GM06990 (cell line): ENCODE measurements at regions not wholly inside any gene's neighbourhood (a gene's known extent, or its start where the extent isn't known, plus 50 kb on each side); places are given as distances from the start of the nearest gene placed in this dataset.

Experiments
- DNase-seq: peaks from one replicate; pipeline ENCODE4 v3.0.0-alpha.2; 2011; ENCODE audit not compliant: insufficient read length; ENCODE audit errors: extremely low read depth
- H3K27me3 ChIP-seq: replicated peaks from 2 replicates; pipeline ENCODE4 v1.6.0; 2011; ENCODE audit warnings: low read length; ENCODE audit not compliant: control insufficient read depth, insufficient read depth
- H3K36me3 ChIP-seq: 2 replicates; pipeline ENCODE4 v1.5.1; 2011; ENCODE audit warnings: low read length; ENCODE audit not compliant: control insufficient read depth, insufficient read depth
- H3K4me3 ChIP-seq: replicated peaks from 2 replicates; pipeline ENCODE4 v1.5.1; 2011; ENCODE audit warnings: low read depth, mild to moderate bottlenecking, control low read depth, low read length
- TF ChIP-seq, protein P1 (sequence below): IDR thresholded peaks from 2 replicates; pipeline ENCODE4 v1.5.1; 2011; ENCODE audit warnings: low read length, control low read depth, mild to moderate bottlenecking, inconsistent platforms; ENCODE audit not compliant: insufficient read depth, poor library complexity, severe bottlenecking

- TF ChIP-seq, protein P1, sequence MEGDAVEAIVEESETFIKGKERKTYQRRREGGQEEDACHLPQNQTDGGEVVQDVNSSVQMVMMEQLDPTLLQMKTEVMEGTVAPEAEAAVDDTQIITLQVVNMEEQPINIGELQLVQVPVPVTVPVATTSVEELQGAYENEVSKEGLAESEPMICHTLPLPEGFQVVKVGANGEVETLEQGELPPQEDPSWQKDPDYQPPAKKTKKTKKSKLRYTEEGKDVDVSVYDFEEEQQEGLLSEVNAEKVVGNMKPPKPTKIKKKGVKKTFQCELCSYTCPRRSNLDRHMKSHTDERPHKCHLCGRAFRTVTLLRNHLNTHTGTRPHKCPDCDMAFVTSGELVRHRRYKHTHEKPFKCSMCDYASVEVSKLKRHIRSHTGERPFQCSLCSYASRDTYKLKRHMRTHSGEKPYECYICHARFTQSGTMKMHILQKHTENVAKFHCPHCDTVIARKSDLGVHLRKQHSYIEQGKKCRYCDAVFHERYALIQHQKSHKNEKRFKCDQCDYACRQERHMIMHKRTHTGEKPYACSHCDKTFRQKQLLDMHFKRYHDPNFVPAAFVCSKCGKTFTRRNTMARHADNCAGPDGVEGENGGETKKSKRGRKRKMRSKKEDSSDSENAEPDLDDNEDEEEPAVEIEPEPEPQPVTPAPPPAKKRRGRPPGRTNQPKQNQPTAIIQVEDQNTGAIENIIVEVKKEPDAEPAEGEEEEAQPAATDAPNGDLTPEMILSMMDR: no peak
- Histone ChIP-seq H3K36me3 (no peaks in the 10 kb centered on the region), H3K27me3 (no peaks in the 10 kb centered on the region; the same call in 1 of the 2 replicates), H3K4me3 (no peak overlapping the region)
- no peak for DNase-seq
Measured at GRCh38 chr10:84683550-84683949, 355.2 kb downstream of the CCSER2 start.

DNA sequence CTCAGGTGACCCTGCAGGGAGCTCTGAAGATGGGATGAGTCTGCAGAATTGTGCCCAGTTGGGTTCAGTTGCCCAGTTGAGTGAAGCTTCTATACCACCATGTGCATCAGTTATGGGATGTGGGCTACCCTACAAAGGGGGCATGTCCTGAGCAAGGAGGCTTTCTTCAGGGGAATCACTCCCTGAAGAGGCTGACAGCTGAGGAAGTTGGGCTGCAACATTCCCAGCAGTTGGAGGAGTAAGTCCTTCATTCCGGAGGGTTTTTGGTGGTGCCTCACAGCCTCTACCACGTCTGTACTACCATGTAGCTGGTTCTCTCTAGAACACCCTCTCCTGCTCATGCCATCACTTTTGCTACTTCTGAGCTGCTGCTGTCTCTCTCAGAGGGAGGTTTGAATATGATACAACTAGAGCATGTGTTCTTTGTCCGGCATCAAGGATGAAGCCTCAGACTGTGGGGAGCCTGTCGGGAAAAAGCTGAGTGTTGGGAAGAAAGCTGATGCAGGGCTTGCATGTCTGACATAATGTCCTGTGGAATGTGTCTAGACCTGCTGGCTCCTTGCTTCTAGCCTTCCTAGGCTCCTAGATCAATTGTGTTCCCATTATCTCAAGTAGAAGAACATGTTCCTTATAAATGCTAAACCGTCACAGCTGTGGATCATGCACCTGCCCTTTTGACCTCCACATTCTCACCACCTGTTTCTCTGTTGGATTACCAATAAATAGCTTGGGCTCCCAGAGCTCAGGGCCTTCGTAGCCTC lies 355.8 kb downstream of the CCSER2 start:
- H3K36me3 ChIP-seq: no peaks in the 10 kb centered on the region
- no peaks in the 10 kb centered on the region; the same call in 1 of the 2 replicates for H3K27me3 ChIP-seq
- TF ChIP-seq, protein P1: no peak
- no peak overlapping the region for H3K4me3 ChIP-seq
- no peak for DNase-seq

DNA sequence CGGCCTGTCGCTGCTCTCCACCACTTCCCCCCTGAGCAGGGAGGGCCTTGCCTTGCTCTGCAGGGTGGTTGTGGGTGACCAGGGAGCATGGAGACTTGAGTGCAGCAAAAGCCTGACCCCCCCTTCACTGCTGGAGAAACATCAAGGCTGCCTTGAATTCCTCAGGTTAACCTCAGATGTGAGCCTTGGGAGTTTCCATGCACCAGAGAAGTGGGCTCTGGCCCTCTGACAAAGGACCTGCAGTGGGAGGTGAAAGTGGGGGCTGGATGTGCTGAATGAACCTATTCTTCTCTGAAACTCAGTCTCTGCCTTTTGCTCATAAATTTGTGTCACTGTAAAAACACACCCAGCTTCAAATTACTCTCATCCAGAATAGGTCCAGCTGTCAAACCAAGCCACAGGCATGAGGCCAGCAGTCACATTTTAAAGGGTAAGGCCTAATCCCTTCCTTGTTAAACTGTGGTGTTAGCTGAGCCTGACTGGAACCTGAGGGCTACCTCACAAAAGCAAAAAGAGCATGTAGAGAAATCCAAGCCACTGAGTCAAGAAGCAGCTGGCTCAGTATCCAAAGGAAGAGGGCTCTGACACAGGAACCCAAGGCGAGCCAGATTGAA lies 356.8 kb downstream of the CCSER2 start:
- Histone ChIP-seq H3K27me3 (no peaks in the 10 kb centered on the region), H3K4me3 (no peak overlapping the region), H3K36me3 (no peaks in the 10 kb centered on the region)
- TF ChIP-seq, protein P1: no peak
- no peak for DNase-seq

DNA sequence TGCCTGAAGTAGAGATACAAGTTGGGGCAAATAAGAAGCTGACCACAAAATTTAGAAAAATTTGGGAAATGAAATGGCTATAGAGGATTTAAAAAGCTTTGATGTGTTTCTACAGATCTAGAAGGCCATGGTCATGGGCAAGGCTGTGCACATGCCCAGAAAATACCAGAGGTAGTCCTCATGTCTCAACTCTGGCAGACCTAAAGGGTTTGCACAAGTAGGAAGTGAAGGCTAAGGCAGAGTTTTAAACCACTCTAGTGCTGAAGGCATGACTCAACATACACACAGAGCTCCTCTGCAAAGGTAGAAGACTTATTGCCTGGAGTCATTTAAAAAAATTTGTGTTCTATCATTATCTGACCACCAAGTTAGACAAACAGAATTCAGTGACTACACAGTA lies 364.6 kb downstream of the CCSER2 start:
- no peaks in the 10 kb centered on the region for H3K27me3 ChIP-seq
- no peak overlapping the region for H3K4me3 ChIP-seq
- H3K36me3 ChIP-seq: no peaks in the 10 kb centered on the region
- TF ChIP-seq, protein P1: no peak
- no peak for DNase-seq

DNA sequence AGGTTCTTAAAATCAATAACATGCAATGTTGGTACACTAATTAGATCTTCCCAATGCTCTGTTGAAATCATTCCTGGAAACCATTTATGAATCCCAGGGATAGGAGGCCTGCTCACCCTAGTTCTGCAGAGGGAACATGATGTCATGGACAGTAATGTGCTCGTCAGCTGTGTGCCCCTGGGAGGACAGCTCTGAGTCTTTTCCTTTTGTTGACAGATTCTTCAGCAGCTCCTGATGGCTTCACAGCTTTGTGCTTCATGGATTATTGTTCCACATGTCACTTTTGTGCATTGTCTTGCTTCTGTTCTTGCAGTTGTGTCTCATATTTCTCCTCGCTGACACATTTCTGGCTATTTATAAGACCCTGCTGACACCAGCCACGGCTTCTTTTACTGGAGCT lies 367.5 kb downstream of the CCSER2 start:
- no peaks in the 10 kb centered on the region for H3K27me3 ChIP-seq
- TF ChIP-seq, protein P1: no peak
- H3K4me3 ChIP-seq: no peak overlapping the region
- DNase-seq: no peak
- no peaks in the 10 kb centered on the region for H3K36me3 ChIP-seq
